ENCODE measurements at regions not wholly inside any gene's neighbourhood (a gene's known extent, or its start where the extent isn't known, plus 50 kb on each side); places are given as distances from the start of the nearest gene placed in this dataset.

GRCh38 chr19:20482721-20483120 is 82.9 kb downstream of the ZNF737 start:
- TF ChIP-seq, protein P1, sequence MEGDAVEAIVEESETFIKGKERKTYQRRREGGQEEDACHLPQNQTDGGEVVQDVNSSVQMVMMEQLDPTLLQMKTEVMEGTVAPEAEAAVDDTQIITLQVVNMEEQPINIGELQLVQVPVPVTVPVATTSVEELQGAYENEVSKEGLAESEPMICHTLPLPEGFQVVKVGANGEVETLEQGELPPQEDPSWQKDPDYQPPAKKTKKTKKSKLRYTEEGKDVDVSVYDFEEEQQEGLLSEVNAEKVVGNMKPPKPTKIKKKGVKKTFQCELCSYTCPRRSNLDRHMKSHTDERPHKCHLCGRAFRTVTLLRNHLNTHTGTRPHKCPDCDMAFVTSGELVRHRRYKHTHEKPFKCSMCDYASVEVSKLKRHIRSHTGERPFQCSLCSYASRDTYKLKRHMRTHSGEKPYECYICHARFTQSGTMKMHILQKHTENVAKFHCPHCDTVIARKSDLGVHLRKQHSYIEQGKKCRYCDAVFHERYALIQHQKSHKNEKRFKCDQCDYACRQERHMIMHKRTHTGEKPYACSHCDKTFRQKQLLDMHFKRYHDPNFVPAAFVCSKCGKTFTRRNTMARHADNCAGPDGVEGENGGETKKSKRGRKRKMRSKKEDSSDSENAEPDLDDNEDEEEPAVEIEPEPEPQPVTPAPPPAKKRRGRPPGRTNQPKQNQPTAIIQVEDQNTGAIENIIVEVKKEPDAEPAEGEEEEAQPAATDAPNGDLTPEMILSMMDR (IDR thresholded peaks at IDR 0.05; ENCODE audit: low read depth, low read length), result no peak
- H3K4me3 ChIP-seq (replicated peaks in 1 of 2; ENCODE audit: low read depth in 2 of 2, low read length in 2 of 2), result no peak overlapping the region
- no peak for DNase-seq (ENCODE audit: low read depth in 2 of 2)

DNA sequence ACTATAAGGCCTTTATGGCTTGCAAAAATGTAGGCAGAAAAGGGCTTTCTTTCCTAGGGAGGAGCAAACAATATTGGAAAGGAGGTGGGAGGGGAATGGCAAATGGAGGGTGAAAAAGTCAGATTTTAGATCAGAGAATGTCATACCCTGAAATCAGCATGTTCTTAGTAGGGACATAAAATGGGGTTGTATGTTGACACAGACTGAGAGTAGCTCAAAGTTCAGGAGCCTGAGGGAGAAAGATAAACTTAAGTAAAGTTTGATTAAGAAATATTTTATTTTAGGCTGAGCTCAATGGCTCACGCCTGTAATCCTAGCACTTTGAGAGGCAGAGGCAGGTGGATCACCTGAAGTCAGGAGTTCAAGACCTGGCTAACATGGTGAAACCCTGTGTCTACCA is 83.8 kb downstream of the ZNF737 start:
- no peak for DNase-seq (ENCODE audit: low read depth in 2 of 2)
- TF ChIP-seq, protein P1 (IDR thresholded peaks at IDR 0.05; ENCODE audit: low read depth, low read length), result no peak
- no peak overlapping the region for H3K4me3 ChIP-seq (replicated peaks in 1 of 2; ENCODE audit: low read depth in 2 of 2, low read length in 2 of 2)

- TF ChIP-seq, protein P1 (IDR thresholded peaks at IDR 0.05; ENCODE audit: low read depth, low read length), result no peak
- DNase-seq (ENCODE audit: low read depth in 2 of 2), result no peak
- H3K4me3 ChIP-seq (replicated peaks in 1 of 2; ENCODE audit: low read depth in 2 of 2, low read length in 2 of 2), result no peak overlapping the region
These were observed 86.1 kb downstream of the ZNF737 start for GRCh38 chr19:20479483-20479882.

- TF ChIP-seq, protein P1 (IDR thresholded peaks at IDR 0.05; ENCODE audit: low read depth, low read length), result no peak
- H3K4me3 ChIP-seq (replicated peaks in 1 of 2; ENCODE audit: low read depth in 2 of 2, low read length in 2 of 2), result no peak overlapping the region
- DNase-seq (ENCODE audit: low read depth in 2 of 2), result no peak
These were observed 86.6 kb downstream of the ZNF737 start for GRCh38 chr19:20478936-20479335.

DNA sequence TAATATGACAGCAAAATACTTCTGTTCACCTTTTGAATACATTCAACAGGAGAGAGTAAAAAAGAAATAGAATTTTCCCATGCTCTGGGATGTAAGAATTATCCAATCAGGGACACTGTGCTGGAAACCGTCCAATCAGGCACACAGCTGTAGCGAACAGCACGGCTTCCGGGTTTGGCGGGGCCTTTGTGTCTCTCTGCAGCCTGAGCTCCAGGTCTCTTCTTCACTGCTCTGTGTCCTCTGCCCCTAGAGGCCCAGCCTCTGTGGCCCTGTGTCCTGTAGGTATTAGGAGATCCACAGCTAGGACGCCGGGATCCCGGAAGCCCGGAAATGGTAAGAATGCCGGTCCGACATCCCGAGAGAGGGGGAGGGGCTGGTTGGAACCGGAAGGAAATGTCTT is 92.7 kb downstream of the ZNF737 start:
- DNase-seq (ENCODE audit: low read depth in 2 of 2), result no peak
- no peak overlapping the region for H3K4me3 ChIP-seq (replicated peaks in 1 of 2; ENCODE audit: low read depth in 2 of 2, low read length in 2 of 2)
- TF ChIP-seq, protein P1 (IDR thresholded peaks at IDR 0.05; ENCODE audit: low read depth, low read length), result no peak

- TF ChIP-seq, protein P1 (IDR thresholded peaks at IDR 0.05; ENCODE audit: low read depth, low read length), result no peak
- no peak for DNase-seq (ENCODE audit: low read depth in 2 of 2)
- no peak overlapping the region for H3K4me3 ChIP-seq (replicated peaks in 1 of 2; ENCODE audit: low read depth in 2 of 2, low read length in 2 of 2)
These were observed 94.2 kb downstream of the ZNF737 start for GRCh38 chr19:20471431-20471830.
